B cell (primary cell): ENCODE measurements at regions not wholly inside any gene's neighbourhood (a gene's known extent, or its start where the extent isn't known, plus 50 kb on each side); places are given as distances from the start of the nearest gene placed in this dataset.

Experiments used
- ATAC-seq: fragments of 200-7000 bp; cut with Tn5 transposase; one replicate; pipeline ENCODE4 v1.10.0; 2021; ENCODE audit warnings: low read depth, mild to moderate bottlenecking, moderate number of reproducible peaks, moderate library complexity
- CTCF ChIA-PET: fragments of 350-600 bp; sonication (Branson Sonifier 250); formaldehyde crosslinking; loops from one replicate; lab custom pipeline; 2021; ENCODE audit warnings: antibody characterized with exemption, inconsistent platforms; lab: Charles Lee
- POLR2A ChIA-PET: fragments of 350-600 bp; sonication (Branson Sonifier 250); formaldehyde crosslinking; loops from one replicate; lab custom pipeline; 2021; ENCODE audit warnings: antibody characterized with exemption; lab: Charles Lee
- DNase-seq: peaks from one replicate; pipeline ENCODE4 v3.0.0; 2013
- H2AFZ ChIP-seq: 2 replicates; pipeline ENCODE4 v1.6.1; 2012; ENCODE audit warnings: mild to moderate bottlenecking, low read depth, low read length; ENCODE audit not compliant: insufficient read depth, poor library complexity, severe bottlenecking
- H3K27ac ChIP-seq, 2 donors: 1 replicate in 1 of 2; 2 replicates in 1 of 2; pipeline ENCODE4 v1.5.1; 2012 to 2013; ENCODE audit warnings: low read length in 2 of 2, mild to moderate bottlenecking in 2 of 2, moderate library complexity in 1 of 2
- H3K27me3 ChIP-seq, 4 experiments: fragments of 200-600 bp in 1 of 4; sonication (generic) in 1 of 4; replicated peaks in 1 of 4; 1 replicate in 2 of 4; 2 replicates in 2 of 4; pipeline versions ENCODE4 v1.6.1 to v1.7.0; 2013 to 2016; ENCODE audit warnings: low read length in 3 of 4, mild to moderate bottlenecking in 2 of 4, mixed read lengths in 1 of 4, moderate library complexity in 1 of 4; ENCODE audit not compliant: insufficient read depth in 4 of 4, control insufficient read depth in 3 of 4; ENCODE audit errors: control extremely low read depth in 1 of 4
- H3K36me3 ChIP-seq, 2 experiments: replicated peaks in 1 of 2; 1 replicate in 1 of 2; 2 replicates in 1 of 2; pipeline versions ENCODE4 v1.6.1 to v1.7.1; 2013; ENCODE audit warnings: low read length in 1 of 2; ENCODE audit not compliant: insufficient read depth in 2 of 2, control insufficient read depth in 1 of 2; ENCODE audit errors: control extremely low read depth in 1 of 2, extremely low read depth in 1 of 2
- H3K4me1 ChIP-seq, 2 donors: fragments of 200-600 bp in 1 of 2; sonication (generic) in 1 of 2; 1 replicate in 1 of 2; 2 replicates in 1 of 2; pipeline versions ENCODE4 v1.5.1 to v1.6.1; 2013 to 2017; ENCODE audit warnings: low read length in 2 of 2; ENCODE audit not compliant: control insufficient read depth in 2 of 2, insufficient read depth in 2 of 2
- H3K4me2 ChIP-seq: replicated peaks from 2 replicates; pipeline ENCODE3; 2012; ENCODE audit warnings: mild to moderate bottlenecking, low read depth, low read length; ENCODE audit not compliant: poor library complexity, severe bottlenecking
- H3K4me3 ChIP-seq, 5 experiments: fragments of 200-600 bp in 1 of 5; sonication (generic) in 1 of 5; 1 replicate in 3 of 5; 2 replicates in 2 of 5; pipeline versions ENCODE4 v1.5.1 to v1.7.0; 2011 to 2016; ENCODE audit warnings: low read length in 4 of 5, mild to moderate bottlenecking in 4 of 5, low read depth in 2 of 5, control low read depth in 1 of 5, moderate library complexity in 1 of 5; ENCODE audit not compliant: insufficient read depth in 1 of 5; ENCODE audit errors: control extremely low read depth in 1 of 5, extremely low read depth in 1 of 5
- H3K79me2 ChIP-seq: fragments of 200-600 bp; sonication (generic); one replicate; pipeline ENCODE4 v1.6.0; 2016; ENCODE audit warnings: low read length; ENCODE audit not compliant: control insufficient read depth, insufficient read depth
- H3K9ac ChIP-seq: fragments of 200-600 bp; sonication (generic); 2 replicates; pipeline ENCODE4 v1.6.1; 2017; ENCODE audit warnings: mild to moderate bottlenecking, low read length, moderate library complexity
- H3K9me3 ChIP-seq, 3 donors: one replicate each; pipeline versions ENCODE4 v1.6.1 to v1.7.1; 2013; ENCODE audit warnings: low read length in 2 of 3; ENCODE audit not compliant: control insufficient read depth in 2 of 3, insufficient read depth in 1 of 3; ENCODE audit errors: control extremely low read depth in 1 of 3
- H4K20me1 ChIP-seq: 2 replicates; pipeline ENCODE4 v1.6.0; 2012; ENCODE audit warnings: mild to moderate bottlenecking, low read length; ENCODE audit not compliant: insufficient read depth, control insufficient read depth, poor library complexity, severe bottlenecking
- H3K27ac Mint-ChIP-seq: one replicate; pipeline ENCODE4 v1.8.0; 2021; ENCODE audit warnings: mixed read lengths
- H3K27me3 Mint-ChIP-seq: one replicate; pipeline ENCODE4 v1.8.0; 2021; ENCODE audit warnings: mixed read lengths
- H3K4me1 Mint-ChIP-seq: one replicate; pipeline ENCODE4 v1.8.0; 2021; ENCODE audit warnings: mixed read lengths
- H3K4me3 Mint-ChIP-seq: one replicate; pipeline ENCODE4 v1.8.0; 2021; ENCODE audit warnings: mixed read lengths
- H3K9me3 Mint-ChIP-seq: one replicate; pipeline ENCODE4 v1.8.0; 2022; ENCODE audit warnings: mixed read lengths; ENCODE audit not compliant: insufficient read depth
- CTCF ChIP-seq: fragments of 200-600 bp; IDR thresholded peaks from one replicate; pipeline ENCODE4 v1.8.0; 2022; ENCODE audit warnings: antibody characterized with exemption, mild to moderate bottlenecking
- EZH2 ChIP-seq: IDR thresholded peaks from 2 replicates; pipeline ENCODE4 v1.6.1; 2012; ENCODE audit warnings: borderline replicate concordance, low read depth, mild to moderate bottlenecking, moderate library complexity, low read length; ENCODE audit not compliant: insufficient read depth, poor library complexity, severe bottlenecking
- WGBS: methylation state at CpG from one replicate; pipeline ENCODE4 v1.1.5; 2013; ENCODE audit warnings: missing lambda C conversion rate; ENCODE audit not compliant: insufficient coverage; 5-methylcytosine and 5-hydroxymethylcytosine counted together
- intact Hi-C: fragments of 100-400 bp; cut with micrococcal nuclease; formaldehyde crosslinking; loops from one replicate; pipeline ENCODE4 v1.10.0; 2022

DNA sequence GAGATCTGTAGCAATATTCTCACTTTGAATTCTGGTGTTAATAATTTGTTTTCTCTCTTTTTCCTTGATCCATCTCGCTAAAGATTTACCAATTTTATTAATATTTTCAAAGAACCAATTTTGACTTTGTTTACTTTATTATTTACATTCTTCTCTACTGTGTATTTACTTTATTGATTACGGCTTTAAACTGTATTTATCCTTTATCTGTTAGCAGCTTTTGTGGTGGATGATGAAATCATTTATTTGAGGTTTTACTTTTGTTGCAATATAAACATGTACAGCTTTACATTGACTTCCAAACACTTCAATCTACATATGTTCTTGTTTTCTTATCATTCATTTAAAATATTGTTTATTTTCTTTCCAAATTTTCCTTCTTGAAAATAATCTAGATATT is 719.9 kb downstream of the ADCYAP1 start:
- Mint-ChIP-seq H3K27ac (no peak overlapping the region), H3K4me1 (no peaks in the 10 kb centered on the region), H3K9me3 (peaks cover 2% of the 10 kb centered on the region), H3K4me3 (no peak overlapping the region), H3K27me3 (no peaks in the 10 kb centered on the region)
- no CpG with 5 or more reads among the region's 2 CpGs for WGBS
- Histone ChIP-seq H3K9ac (no peak overlapping the region), H3K27ac (no peak overlapping the region), H4K20me1 (no peaks in the 10 kb centered on the region), H3K4me2 (no peak overlapping the region), H3K36me3 (no peaks in the 10 kb centered on the region), H2AFZ (no peak overlapping the region), H3K79me2 (no peaks in the 10 kb centered on the region), H3K4me3 (no peak overlapping the region), H3K9me3 (no peaks in the 10 kb centered on the region), H3K27me3 (no peaks in the 10 kb centered on the region), H3K4me1 (no peaks in the 10 kb centered on the region)
- no peak for TF ChIP-seq CTCF
- TF ChIP-seq EZH2 = no peak
- POLR2A ChIA-PET = no interaction called here
- no peak for ATAC-seq
- intact Hi-C loops = no loop called here
- CTCF ChIA-PET = no interaction called here
- DNase-seq = no peak

DNA sequence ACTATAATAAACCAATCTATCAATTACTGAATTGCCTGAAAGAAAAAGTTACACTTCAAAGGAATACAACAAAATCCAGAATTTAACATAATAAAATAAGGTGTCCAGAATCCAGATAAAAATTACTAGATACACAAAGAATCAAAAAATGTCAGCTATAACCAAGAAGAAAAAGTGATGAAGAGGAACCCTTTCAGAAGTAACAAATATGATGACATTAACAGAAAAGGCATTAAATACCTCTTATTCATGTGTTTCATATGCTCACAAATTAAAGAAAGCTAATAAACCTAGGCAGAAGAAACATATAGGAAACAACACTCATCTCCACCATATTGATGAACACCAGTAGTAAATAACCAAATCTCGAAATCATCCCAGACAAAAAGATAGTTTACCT is 722.8 kb downstream of the ADCYAP1 start:
- Histone ChIP-seq H3K9ac (no peak overlapping the region), H3K4me3 (no peak overlapping the region), H3K27me3 (no peaks in the 10 kb centered on the region), H3K27ac (no peak overlapping the region), H3K36me3 (no peaks in the 10 kb centered on the region), H3K4me2 (no peak overlapping the region), H3K4me1 (no peaks in the 10 kb centered on the region), H4K20me1 (no peaks in the 10 kb centered on the region), H2AFZ (no peak overlapping the region), H3K9me3 (no peaks in the 10 kb centered on the region), H3K79me2 (no peaks in the 10 kb centered on the region)
- Mint-ChIP-seq H3K4me3 (no peak overlapping the region), H3K9me3 (peaks cover 9% of the 10 kb centered on the region), H3K27ac (no peak overlapping the region), H3K4me1 (no peaks in the 10 kb centered on the region), H3K27me3 (no peaks in the 10 kb centered on the region)
- DNase-seq (no peak), ATAC-seq (no peak)
- TF ChIP-seq EZH2 (no peak), CTCF (no peak)
- no CpG with 5 or more reads among the region's 1 CpG for WGBS
- ChIA-PET POLR2A (no interaction called here), CTCF (no interaction called here)
- intact Hi-C loops = no loop called here
